NCI-H510A treated with DMSO at 0.1 percent for 48 hours (cell line): ENCODE measurements at regions not wholly inside any gene's neighbourhood (a gene's known extent, or its start where the extent isn't known, plus 50 kb on each side); places are given as distances from the start of the nearest gene placed in this dataset.
"Not testable (repeated sequence)": the region's sequence is repeated elsewhere in the genome, so short reads cannot be mapped to it uniquely, and the experiment has no call there.

Source experiments
- DNase-seq: peaks from one replicate; lab custom pipeline; 2025; lab: John Stamatoyannopoulos, UW

GRCh38 chr1:232579958-232580941 lies 49.7 kb downstream of the SIPA1L2 start:
- DNase-seq = no peak

- no peak for DNase-seq
Measured at GRCh38 chr1:232579466-232579865, 50.5 kb downstream of the SIPA1L2 start.

- peak; percentile 66 for DNase-seq
Measured at GRCh38 chr1:232578651-232579195, 51.2 kb downstream of the SIPA1L2 start.

GRCh38 chr1:232577772-232578171 lies 52.2 kb downstream of the SIPA1L2 start:
- DNase-seq = no peak

GRCh38 chr1:232576537-232576936 lies 53.4 kb downstream of the SIPA1L2 start:
- no peak for DNase-seq

- no peak for DNase-seq
Measured at GRCh38 chr1:232575763-232576040, 54.2 kb downstream of the SIPA1L2 start.

GRCh38 chr1:232574889-232575762 lies 54.8 kb downstream of the SIPA1L2 start:
- no peak for DNase-seq

GRCh38 chr1:232574077-232574476 lies 55.9 kb downstream of the SIPA1L2 start:
- no peak for DNase-seq

- no peak for DNase-seq
Measured at GRCh38 chr1:232571523-232571922, 58.4 kb downstream of the SIPA1L2 start.

- DNase-seq = no peak
Measured at GRCh38 chr1:232570007-232570406, 59.9 kb downstream of the SIPA1L2 start.

- not testable (repeated sequence) for DNase-seq
Measured at GRCh38 chr1:232569554-232569921, 60.4 kb downstream of the SIPA1L2 start.

- no peak for DNase-seq
Measured at GRCh38 chr1:232568906-232569553, 60.9 kb downstream of the SIPA1L2 start.

GRCh38 chr1:232568331-232568852 lies 61.5 kb downstream of the SIPA1L2 start:
- no peak for DNase-seq

GRCh38 chr1:232566093-232566492 lies 63.8 kb downstream of the SIPA1L2 start:
- no peak for DNase-seq

GRCh38 chr1:232562855-232563510 lies 67.0 kb downstream of the SIPA1L2 start:
- DNase-seq = no peak

GRCh38 chr1:232561381-232561780 lies 68.6 kb downstream of the SIPA1L2 start:
- DNase-seq = no peak

GRCh38 chr1:232560940-232561339 lies 69.0 kb downstream of the SIPA1L2 start:
- no peak for DNase-seq

GRCh38 chr1:232558954-232559353 lies 71.0 kb downstream of the SIPA1L2 start:
- DNase-seq = peak; percentile 32

GRCh38 chr1:232557502-232558191 lies 72.3 kb downstream of the SIPA1L2 start:
- peak; percentile 46 for DNase-seq

- DNase-seq = no peak
Measured at GRCh38 chr1:232557096-232557495, 72.8 kb downstream of the SIPA1L2 start.

GRCh38 chr1:232556351-232556750 lies 73.6 kb downstream of the SIPA1L2 start:
- no peak for DNase-seq
